Natural killer cell (primary cell): ENCODE measurements at regions not wholly inside any gene's neighbourhood (a gene's known extent, or its start where the extent isn't known, plus 50 kb on each side); places are given as distances from the start of the nearest gene placed in this dataset.

ENCODE experiments used
- ATAC-seq, 3 donors: fragments of 150-1000 bp in 2 of 3; fragments of 200-7000 bp in 1 of 3; cut with Tn5 transposase; 1 replicate in 1 of 3; 2 replicates in 2 of 3; pipeline ENCODE4 v1.10.0; 2021; ENCODE audit warnings: mild to moderate bottlenecking in 2 of 3, moderate library complexity in 2 of 3
- DNase-seq, 2 donors: peaks; one replicate each; pipeline versions ENCODE4 v3.0.0 to v3.0.0-alpha.2; 2013 to 2021; ENCODE audit warnings: mixed read lengths in 1 of 2
- H3K27ac ChIP-seq: one replicate; pipeline ENCODE4 v1.5.1; 2013; ENCODE audit warnings: mild to moderate bottlenecking, low read length
- H3K27me3 ChIP-seq: one replicate; pipeline ENCODE4 v1.6.1; 2013; ENCODE audit warnings: low read length; ENCODE audit not compliant: control insufficient read depth, insufficient read depth
- H3K36me3 ChIP-seq: one replicate; pipeline ENCODE4 v1.6.1; 2013; ENCODE audit warnings: low read length; ENCODE audit not compliant: control insufficient read depth, insufficient read depth
- H3K4me1 ChIP-seq: one replicate; pipeline ENCODE4 v1.6.1; 2013; ENCODE audit warnings: low read length; ENCODE audit not compliant: control insufficient read depth, insufficient read depth
- H3K4me3 ChIP-seq: one replicate; pipeline ENCODE4 v1.5.1; 2013; ENCODE audit warnings: low read length
- H3K9me3 ChIP-seq: one replicate; pipeline ENCODE4 v1.6.1; 2013; ENCODE audit warnings: low read length; ENCODE audit not compliant: control insufficient read depth, insufficient read depth
- H3K27ac Mint-ChIP-seq, 2 donors: one replicate each; pipeline ENCODE4 v1.8.0; 2022; ENCODE audit warnings: mild to moderate bottlenecking in 2 of 2, mixed read lengths in 2 of 2, moderate library complexity in 1 of 2
- H3K27me3 Mint-ChIP-seq, 2 donors: one replicate each; pipeline ENCODE4 v1.8.0; 2022; ENCODE audit warnings: low read depth in 2 of 2, mixed read lengths in 2 of 2
- H3K36me3 Mint-ChIP-seq: one replicate; pipeline ENCODE4 v1.8.0; 2022; ENCODE audit warnings: mixed read lengths
- H3K4me1 Mint-ChIP-seq, 2 donors: one replicate each; pipeline ENCODE4 v1.8.0; 2022; ENCODE audit warnings: mixed read lengths in 2 of 2
- H3K4me3 Mint-ChIP-seq: one replicate; pipeline ENCODE4 v1.8.0; 2022; ENCODE audit warnings: mild to moderate bottlenecking, moderate library complexity, mixed read lengths
- H3K9me3 Mint-ChIP-seq, 2 donors: one replicate each; pipeline ENCODE4 v1.8.0; 2022; ENCODE audit warnings: mixed read lengths in 2 of 2
- CTCF ChIP-seq: fragments of 200-600 bp; IDR thresholded peaks from one replicate; pipeline ENCODE4 v1.8.0; 2022; ENCODE audit warnings: antibody characterized with exemption
- WGBS: methylation state at CpG from one replicate; pipeline ENCODE4 v1.1.7; 2013; ENCODE audit warnings: missing lambda C conversion rate; ENCODE audit not compliant: insufficient coverage; 5-methylcytosine and 5-hydroxymethylcytosine counted together
- intact Hi-C: fragments of 100-400 bp; cut with micrococcal nuclease; formaldehyde crosslinking; loops from one replicate; pipeline ENCODE4 v1.14.2; 2022

- Histone ChIP-seq H3K4me3 (no peak overlapping the region), H3K27ac (no peak overlapping the region), H3K36me3 (no peaks in the 10 kb centered on the region), H3K27me3 (no peaks in the 10 kb centered on the region), H3K9me3 (no peaks in the 10 kb centered on the region), H3K4me1 (no peaks in the 10 kb centered on the region)
- no peak overlapping the region for H3K27ac Mint-ChIP-seq
- H3K27me3 Mint-ChIP-seq, result no peaks in the 10 kb centered on the region
- H3K36me3 Mint-ChIP-seq, result no peaks in the 10 kb centered on the region
- intact Hi-C loops, result no loop called here
- peaks cover 11 to 14% of the 10 kb centered on the region in 2 donors for H3K9me3 Mint-ChIP-seq
- H3K4me3 Mint-ChIP-seq, result no peak overlapping the region
- DNase-seq (no peak), ATAC-seq (no peak)
- no peaks in the 10 kb centered on the region for H3K4me1 Mint-ChIP-seq
- no peak for TF ChIP-seq CTCF
- WGBS, result 80% methylated on average over 2 of the region's 2 CpGs
These were observed 830.4 kb downstream of the DCDC2C start for GRCh38 chr2:4533806-4534205.

- Mint-ChIP-seq H3K36me3 (no peaks in the 10 kb centered on the region), H3K27ac (no peak overlapping the region), H3K9me3 (peaks cover 6 to 15% of the 10 kb centered on the region in 2 donors), H3K4me1 (no peaks in the 10 kb centered on the region), H3K4me3 (no peak overlapping the region), H3K27me3 (no peaks in the 10 kb centered on the region)
- Histone ChIP-seq H3K4me1 (no peaks in the 10 kb centered on the region), H3K36me3 (no peaks in the 10 kb centered on the region), H3K27ac (no peak overlapping the region), H3K27me3 (no peaks in the 10 kb centered on the region), H3K4me3 (no peak overlapping the region), H3K9me3 (no peaks in the 10 kb centered on the region)
- intact Hi-C loops, result no loop called here
- ATAC-seq, result no peak
- no peak for DNase-seq
- no peak for TF ChIP-seq CTCF
- WGBS, result 90% methylated on average over 9 of the region's 9 CpGs
These were observed 835.7 kb downstream of the DCDC2C start for GRCh38 chr2:4539121-4539520.

GRCh38 chr2:4549666-4550210 lies 846.4 kb downstream of the DCDC2C start:
- intact Hi-C loops, result no loop called here

More at GRCh38 chr2:4549666-4550210, 846.4 kb downstream of the DCDC2C start:
- Mint-ChIP-seq H3K4me1 (no peaks in the 10 kb centered on the region), H3K36me3 (no peaks in the 10 kb centered on the region), H3K9me3 (peaks cover 6 to 11% of the 10 kb centered on the region in 2 donors), H3K4me3 (no peak overlapping the region), H3K27me3 (no peaks in the 10 kb centered on the region), H3K27ac (no peak overlapping the region)
- Histone ChIP-seq H3K27me3 (no peaks in the 10 kb centered on the region), H3K4me1 (no peaks in the 10 kb centered on the region), H3K27ac (no peak overlapping the region), H3K9me3 (peaks cover 3% of the 10 kb centered on the region), H3K36me3 (no peaks in the 10 kb centered on the region), H3K4me3 (no peak overlapping the region)
- 82% methylated on average over 8 of the region's 8 CpGs for WGBS
- ATAC-seq (no peak), DNase-seq (no peak)
- no peak for TF ChIP-seq CTCF
